ENCODE measurements at regions not wholly inside any gene's neighbourhood (a gene's known extent, or its start where the extent isn't known, plus 50 kb on each side); places are given as distances from the start of the nearest gene placed in this dataset.

- Histone ChIP-seq H3K27me3 (ENCODE audit: low read length) (no peaks in the 10 kb centered on the region), H3K9me2 (replicated peaks; ENCODE audit: insufficient read depth, low read length) (no peaks in the 10 kb centered on the region), H3K27ac (ENCODE audit: low read depth, low read length) (no peak overlapping the region), H3K9me3 (ENCODE audit: insufficient read depth, low read length) (no peaks in the 10 kb centered on the region), H3K36me3 (ENCODE audit: low read length) (no peaks in the 10 kb centered on the region), H3K9ac (ENCODE audit: low read length) (no peak overlapping the region), H4K20me1 (ENCODE audit: low read depth, low read length) (no peaks in the 10 kb centered on the region), H3K79me2 (ENCODE audit: insufficient read depth, low read length) (no peaks in the 10 kb centered on the region), H3K4me3 (ENCODE audit: insufficient read depth, low read length, poor library complexity, severe bottlenecking) (no peak overlapping the region), H2AFZ (ENCODE audit: low read depth, low read length, severe bottlenecking) (no peak overlapping the region), H3K4me2 (ENCODE audit: low read depth, low read length, poor library complexity, severe bottlenecking) (no peak overlapping the region), H3F3A (ENCODE audit: insufficient read depth) (no peaks in the 10 kb centered on the region)
- TF ChIP-seq, protein P1, sequence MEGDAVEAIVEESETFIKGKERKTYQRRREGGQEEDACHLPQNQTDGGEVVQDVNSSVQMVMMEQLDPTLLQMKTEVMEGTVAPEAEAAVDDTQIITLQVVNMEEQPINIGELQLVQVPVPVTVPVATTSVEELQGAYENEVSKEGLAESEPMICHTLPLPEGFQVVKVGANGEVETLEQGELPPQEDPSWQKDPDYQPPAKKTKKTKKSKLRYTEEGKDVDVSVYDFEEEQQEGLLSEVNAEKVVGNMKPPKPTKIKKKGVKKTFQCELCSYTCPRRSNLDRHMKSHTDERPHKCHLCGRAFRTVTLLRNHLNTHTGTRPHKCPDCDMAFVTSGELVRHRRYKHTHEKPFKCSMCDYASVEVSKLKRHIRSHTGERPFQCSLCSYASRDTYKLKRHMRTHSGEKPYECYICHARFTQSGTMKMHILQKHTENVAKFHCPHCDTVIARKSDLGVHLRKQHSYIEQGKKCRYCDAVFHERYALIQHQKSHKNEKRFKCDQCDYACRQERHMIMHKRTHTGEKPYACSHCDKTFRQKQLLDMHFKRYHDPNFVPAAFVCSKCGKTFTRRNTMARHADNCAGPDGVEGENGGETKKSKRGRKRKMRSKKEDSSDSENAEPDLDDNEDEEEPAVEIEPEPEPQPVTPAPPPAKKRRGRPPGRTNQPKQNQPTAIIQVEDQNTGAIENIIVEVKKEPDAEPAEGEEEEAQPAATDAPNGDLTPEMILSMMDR (IDR thresholded peaks at IDR 0.05; ENCODE audit: insufficient read depth, low read length, poor library complexity, severe bottlenecking): no peak
- no peak for TF ChIP-seq EZH2phosphoT487 (conservative IDR thresholded peaks at IDR 0.05; ENCODE audit: low read length)
Measured at GRCh38 chr7:12796397-12797127, 109.1 kb downstream of the ARL4A start.

DNA sequence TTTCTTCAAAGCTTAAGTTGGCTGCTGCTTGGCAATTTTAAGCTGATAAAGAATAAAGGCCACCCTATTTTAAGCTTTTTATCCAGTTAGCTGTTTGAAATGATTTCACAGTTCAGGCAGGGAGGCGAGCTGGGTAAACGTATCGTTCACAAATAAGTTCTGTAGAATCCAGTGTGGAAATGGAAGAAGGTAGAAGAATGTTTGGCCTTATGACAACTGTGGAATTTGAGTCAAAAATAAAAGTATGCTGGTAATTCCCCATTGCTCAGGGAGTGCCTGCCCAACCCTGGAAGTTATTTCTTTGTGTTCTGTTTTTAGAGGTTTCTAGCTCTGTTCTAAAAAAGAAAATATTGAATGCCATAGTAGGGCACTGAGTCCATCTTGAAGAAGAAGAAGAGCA lies 113.1 kb downstream of the ARL4A start:
- Histone ChIP-seq H3K27ac (ENCODE audit: low read depth, low read length) (no peak overlapping the region), H3K79me2 (ENCODE audit: insufficient read depth, low read length) (no peaks in the 10 kb centered on the region), H3K4me2 (ENCODE audit: low read depth, low read length, poor library complexity, severe bottlenecking) (no peak overlapping the region), H3K27me3 (ENCODE audit: low read length) (no peaks in the 10 kb centered on the region), H3K9ac (ENCODE audit: low read length) (no peak overlapping the region), H3K9me2 (replicated peaks; ENCODE audit: insufficient read depth, low read length) (no peaks in the 10 kb centered on the region), H2AFZ (ENCODE audit: low read depth, low read length, severe bottlenecking) (no peak overlapping the region), H3K4me3 (ENCODE audit: insufficient read depth, low read length, poor library complexity, severe bottlenecking) (no peak overlapping the region), H4K20me1 (ENCODE audit: low read depth, low read length) (no peaks in the 10 kb centered on the region), H3K9me3 (ENCODE audit: insufficient read depth, low read length) (no peaks in the 10 kb centered on the region), H3F3A (ENCODE audit: insufficient read depth) (no peaks in the 10 kb centered on the region), H3K36me3 (ENCODE audit: low read length) (no peaks in the 10 kb centered on the region)
- TF ChIP-seq EZH2phosphoT487 (conservative IDR thresholded peaks at IDR 0.05; ENCODE audit: low read length): no peak
- TF ChIP-seq, protein P1 (IDR thresholded peaks at IDR 0.05; ENCODE audit: insufficient read depth, low read length, poor library complexity, severe bottlenecking): no peak

GRCh38 chr7:12801107-12801506 lies 113.7 kb downstream of the ARL4A start:
- H3K9ac ChIP-seq (ENCODE audit: low read length): no peak overlapping the region
- no peak overlapping the region for H3K27ac ChIP-seq (ENCODE audit: low read depth, low read length)
- no peaks in the 10 kb centered on the region for H3K79me2 ChIP-seq (ENCODE audit: insufficient read depth, low read length)
- no peaks in the 10 kb centered on the region; the same call in 1 of the 2 replicates for H3K27me3 ChIP-seq (ENCODE audit: low read length)
- H4K20me1 ChIP-seq (ENCODE audit: low read depth, low read length): no peaks in the 10 kb centered on the region
- H3K4me3 ChIP-seq (ENCODE audit: insufficient read depth, low read length, poor library complexity, severe bottlenecking): no peak overlapping the region
- no peaks in the 10 kb centered on the region for H3K9me3 ChIP-seq (ENCODE audit: insufficient read depth, low read length)
- no peaks in the 10 kb centered on the region for H3F3A ChIP-seq (ENCODE audit: insufficient read depth)
- H3K9me2 ChIP-seq (replicated peaks; ENCODE audit: insufficient read depth, low read length): no peaks in the 10 kb centered on the region
- no peak overlapping the region for H2AFZ ChIP-seq (ENCODE audit: low read depth, low read length, severe bottlenecking)
- H3K4me2 ChIP-seq (ENCODE audit: low read depth, low read length, poor library complexity, severe bottlenecking): no peak overlapping the region
- no peaks in the 10 kb centered on the region for H3K36me3 ChIP-seq (ENCODE audit: low read length)
- TF ChIP-seq, protein P1 (IDR thresholded peaks at IDR 0.05; ENCODE audit: insufficient read depth, low read length, poor library complexity, severe bottlenecking): no peak
- no peak for TF ChIP-seq EZH2phosphoT487 (conservative IDR thresholded peaks at IDR 0.05; ENCODE audit: low read length)

Measured in SU-DHL-6 (cell line).